PFSK-1 (cell line): ENCODE measurements at regions not wholly inside any gene's neighbourhood (a gene's known extent, or its start where the extent isn't known, plus 50 kb on each side); places are given as distances from the start of the nearest gene placed in this dataset.

Experiments used
- POLR2AphosphoS5 ChIP-seq: IDR thresholded peaks from 2 replicates; pipeline ENCODE4 v1.6.1; 2012; ENCODE audit warnings: low read depth, mild to moderate bottlenecking, control low read depth, low read length, moderate library complexity
- TAF1 ChIP-seq: IDR thresholded peaks from 2 replicates; pipeline ENCODE4 v1.6.1; 2012; ENCODE audit warnings: low read length, control low read depth, borderline replicate concordance; ENCODE audit not compliant: insufficient read depth

- TF ChIP-seq TAF1 (no peak), POLR2AphosphoS5 (no peak)
Observed at GRCh38 chr15:39345176-39345575, 235.7 kb upstream of the THBS1 start.
